ENCODE measurements at regions not wholly inside any gene's neighbourhood (a gene's known extent, or its start where the extent isn't known, plus 50 kb on each side); places are given as distances from the start of the nearest gene placed in this dataset.

GRCh38 chr19:31667106-31667505 lies 317.9 kb upstream of the TSHZ3 start:
- H3K27ac ChIP-seq (ENCODE audit: low read depth in 1 of 2, low read length in 2 of 2) = no peak overlapping the region
- WGBS = 74% methylated on average over 4 of the region's 4 CpGs
- H3K9me3 ChIP-seq (ENCODE audit: control insufficient read depth in 4 of 4, low read length in 3 of 4) = no peaks in the 10 kb centered on the region
- no peaks in the 10 kb centered on the region for H3K4me1 ChIP-seq (ENCODE audit: control insufficient read depth in 4 of 4, insufficient read depth in 4 of 4, low read length in 3 of 4)
- peaks cover 0 to 6% (median 0%) of the 10 kb centered on the region in 4 donors for H3K27me3 ChIP-seq (ENCODE audit: control insufficient read depth in 4 of 4, insufficient read depth in 4 of 4, low read length in 3 of 4)
- DNase-seq (ENCODE audit: low spot score) = no peak
- no peak overlapping the region for H3K4me3 ChIP-seq (ENCODE audit: low read depth in 1 of 3, low read length in 3 of 3)
- no peaks in the 10 kb centered on the region for H3K36me3 ChIP-seq (ENCODE audit: control insufficient read depth in 4 of 4, insufficient read depth in 3 of 4, low read depth in 1 of 4, low read length in 3 of 4)
- H3K9ac ChIP-seq (ENCODE audit: low read depth in 1 of 2, low read length in 2 of 2) = no peak overlapping the region
- TF ChIP-seq FOXA2 (IDR thresholded peaks at IDR 0.05) = no peak
- TF ChIP-seq TAF1 (conservative IDR thresholded peaks at IDR 0.05) = no peak
- TF ChIP-seq, protein P1, sequence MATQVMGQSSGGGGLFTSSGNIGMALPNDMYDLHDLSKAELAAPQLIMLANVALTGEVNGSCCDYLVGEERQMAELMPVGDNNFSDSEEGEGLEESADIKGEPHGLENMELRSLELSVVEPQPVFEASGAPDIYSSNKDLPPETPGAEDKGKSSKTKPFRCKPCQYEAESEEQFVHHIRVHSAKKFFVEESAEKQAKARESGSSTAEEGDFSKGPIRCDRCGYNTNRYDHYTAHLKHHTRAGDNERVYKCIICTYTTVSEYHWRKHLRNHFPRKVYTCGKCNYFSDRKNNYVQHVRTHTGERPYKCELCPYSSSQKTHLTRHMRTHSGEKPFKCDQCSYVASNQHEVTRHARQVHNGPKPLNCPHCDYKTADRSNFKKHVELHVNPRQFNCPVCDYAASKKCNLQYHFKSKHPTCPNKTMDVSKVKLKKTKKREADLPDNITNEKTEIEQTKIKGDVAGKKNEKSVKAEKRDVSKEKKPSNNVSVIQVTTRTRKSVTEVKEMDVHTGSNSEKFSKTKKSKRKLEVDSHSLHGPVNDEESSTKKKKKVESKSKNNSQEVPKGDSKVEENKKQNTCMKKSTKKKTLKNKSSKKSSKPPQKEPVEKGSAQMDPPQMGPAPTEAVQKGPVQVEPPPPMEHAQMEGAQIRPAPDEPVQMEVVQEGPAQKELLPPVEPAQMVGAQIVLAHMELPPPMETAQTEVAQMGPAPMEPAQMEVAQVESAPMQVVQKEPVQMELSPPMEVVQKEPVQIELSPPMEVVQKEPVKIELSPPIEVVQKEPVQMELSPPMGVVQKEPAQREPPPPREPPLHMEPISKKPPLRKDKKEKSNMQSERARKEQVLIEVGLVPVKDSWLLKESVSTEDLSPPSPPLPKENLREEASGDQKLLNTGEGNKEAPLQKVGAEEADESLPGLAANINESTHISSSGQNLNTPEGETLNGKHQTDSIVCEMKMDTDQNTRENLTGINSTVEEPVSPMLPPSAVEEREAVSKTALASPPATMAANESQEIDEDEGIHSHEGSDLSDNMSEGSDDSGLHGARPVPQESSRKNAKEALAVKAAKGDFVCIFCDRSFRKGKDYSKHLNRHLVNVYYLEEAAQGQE (IDR thresholded peaks at IDR 0.05) = no peak
- TF ChIP-seq HNF4A (conservative IDR thresholded peaks at IDR 0.05) = no peak
- TF ChIP-seq ZBTB33 (IDR thresholded peaks at IDR 0.05) = no peak
- no peak for TF ChIP-seq RAD21 (IDR thresholded peaks at IDR 0.05)

DNA sequence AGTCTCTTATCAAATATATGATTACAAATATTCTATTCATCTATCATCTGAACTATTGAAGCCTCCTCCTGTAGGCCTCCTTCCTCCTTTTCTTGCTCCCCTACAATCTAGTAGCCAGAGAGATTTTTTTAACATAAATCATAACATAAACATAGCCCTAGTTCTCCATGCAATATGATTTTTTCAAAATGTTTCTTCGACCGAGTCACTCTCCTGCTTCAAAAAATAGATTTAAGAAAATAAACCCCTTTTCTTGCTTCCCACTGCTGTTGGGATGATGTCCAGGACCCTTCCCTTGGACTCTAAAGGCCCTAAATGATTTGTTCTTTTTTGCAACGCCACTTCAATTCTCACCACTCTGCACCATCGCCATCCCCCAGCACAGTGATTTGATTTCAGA lies 319.7 kb upstream of the TSHZ3 start:
- Histone ChIP-seq H3K4me1 (ENCODE audit: control insufficient read depth in 4 of 4, insufficient read depth in 4 of 4, low read length in 3 of 4) (no peaks in the 10 kb centered on the region), H3K27me3 (ENCODE audit: control insufficient read depth in 4 of 4, insufficient read depth in 4 of 4, low read length in 3 of 4) (peaks cover 0 to 6% (median 0%) of the 10 kb centered on the region in 4 donors), H3K36me3 (ENCODE audit: control insufficient read depth in 4 of 4, insufficient read depth in 3 of 4, low read depth in 1 of 4, low read length in 3 of 4) (no peaks in the 10 kb centered on the region), H3K4me3 (ENCODE audit: low read depth in 1 of 3, low read length in 3 of 3) (no peak overlapping the region), H3K27ac (ENCODE audit: low read depth in 1 of 2, low read length in 2 of 2) (no peak overlapping the region), H3K9me3 (ENCODE audit: control insufficient read depth in 4 of 4, low read length in 3 of 4) (no peaks in the 10 kb centered on the region), H3K9ac (ENCODE audit: low read depth in 1 of 2, low read length in 2 of 2) (no peak overlapping the region)
- DNase-seq (ENCODE audit: low spot score) = no peak
- TF ChIP-seq RAD21 (IDR thresholded peaks at IDR 0.05) = no peak
- TF ChIP-seq CTCF (IDR thresholded peaks at IDR 0.05; ENCODE audit: low read depth, low read length, missing input control) = no peak
- no peak for TF ChIP-seq FOXA2 (IDR thresholded peaks at IDR 0.05)
- no peak for TF ChIP-seq NR2F2 (IDR thresholded peaks at IDR 0.05)
- no peak for TF ChIP-seq TAF1 (conservative IDR thresholded peaks at IDR 0.05)
- no peak for TF ChIP-seq MAX (IDR thresholded peaks at IDR 0.05)
- TF ChIP-seq FOXA1 (IDR thresholded peaks at IDR 0.05) = no peak
- no peak for TF ChIP-seq HNF4A (conservative IDR thresholded peaks at IDR 0.05)
- 71% methylated on average over 4 of the region's 4 CpGs for WGBS

DNA sequence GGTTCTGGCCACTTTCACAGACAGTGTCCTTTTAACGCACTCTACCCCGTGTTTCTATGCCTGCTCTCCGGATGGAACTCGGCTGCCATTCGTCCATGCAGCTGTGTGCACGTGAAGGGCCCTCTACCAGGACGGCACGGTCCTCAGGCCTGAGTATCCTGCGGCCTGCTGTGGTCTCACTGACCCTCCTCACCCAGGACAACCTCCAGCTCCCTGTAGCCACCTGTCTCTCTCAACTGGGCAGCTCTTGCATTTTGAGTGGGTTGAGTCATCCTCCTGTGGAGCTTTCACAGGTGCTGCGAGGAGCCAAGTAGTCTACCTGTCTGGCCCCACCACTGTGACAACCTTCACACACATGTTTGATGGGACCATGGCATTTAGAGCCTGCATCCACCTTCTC lies 321.7 kb upstream of the TSHZ3 start:
- WGBS = 85% methylated on average over 10 of the region's 10 CpGs
- Histone ChIP-seq H3K9ac (ENCODE audit: low read depth in 1 of 2, low read length in 2 of 2) (no peak overlapping the region), H3K36me3 (ENCODE audit: control insufficient read depth in 4 of 4, insufficient read depth in 3 of 4, low read depth in 1 of 4, low read length in 3 of 4) (no peaks in the 10 kb centered on the region), H3K9me3 (ENCODE audit: control insufficient read depth in 4 of 4, low read length in 3 of 4) (no peaks in the 10 kb centered on the region), H3K27ac (ENCODE audit: low read depth in 1 of 2, low read length in 2 of 2) (no peak overlapping the region), H3K27me3 (ENCODE audit: control insufficient read depth in 4 of 4, insufficient read depth in 4 of 4, low read length in 3 of 4) (peaks cover 0 to 6% (median 0%) of the 10 kb centered on the region in 4 donors), H3K4me1 (ENCODE audit: control insufficient read depth in 4 of 4, insufficient read depth in 4 of 4, low read length in 3 of 4) (no peaks in the 10 kb centered on the region), H3K4me3 (ENCODE audit: low read depth in 1 of 3, low read length in 3 of 3) (no peak overlapping the region)
- no peak for TF ChIP-seq YY1 (IDR thresholded peaks at IDR 0.05)
- no peak for TF ChIP-seq ZBTB33 (IDR thresholded peaks at IDR 0.05)
- no peak for TF ChIP-seq JUND (IDR thresholded peaks at IDR 0.05)
- no peak for TF ChIP-seq MAX (IDR thresholded peaks at IDR 0.05)
- no peak for TF ChIP-seq HNF4A (conservative IDR thresholded peaks at IDR 0.05)
- no peak for TF ChIP-seq HNF4G (IDR thresholded peaks at IDR 0.05)
- no peak for DNase-seq (ENCODE audit: low spot score)
